OCI-LY1 (cell line): ENCODE measurements at regions not wholly inside any gene's neighbourhood (a gene's known extent, or its start where the extent isn't known, plus 50 kb on each side); places are given as distances from the start of the nearest gene placed in this dataset.
"Not testable (repeated sequence)": the region's sequence is repeated elsewhere in the genome, so short reads cannot be mapped to it uniquely, and the experiment has no call there.

Experiments
- H2AFZ ChIP-seq: fragments of 200-600 bp; sonication (generic), shearing (Covaris generic); 2 replicates; pipeline ENCODE4 v1.6.0; 2014; ENCODE audit warnings: antibody characterized with exemption, mild to moderate bottlenecking, low read length
- H3F3A ChIP-seq: fragments of 200-600 bp; sonication (generic), shearing (Covaris generic); 2 replicates; pipeline ENCODE4 v1.6.0; 2014; ENCODE audit warnings: mild to moderate bottlenecking, antibody characterized with exemption, low read length, moderate library complexity; ENCODE audit not compliant: insufficient read depth
- H3K27ac ChIP-seq: fragments of 200-600 bp; sonication (generic); 2 replicates; pipeline ENCODE4 v1.5.1; 2014; ENCODE audit warnings: low read length, mixed run types, mild to moderate bottlenecking, low read depth; ENCODE audit not compliant: poor library complexity, severe bottlenecking
- H3K27me3 ChIP-seq: fragments of 200-600 bp; sonication (generic); 2 replicates; pipeline ENCODE4 v1.6.0; 2014; ENCODE audit warnings: antibody characterized with exemption, mild to moderate bottlenecking, low read length, moderate library complexity; ENCODE audit not compliant: insufficient read depth
- H3K36me3 ChIP-seq: fragments of 200-600 bp; sonication (generic); 2 replicates; pipeline ENCODE4 v1.6.1; 2014; ENCODE audit warnings: mild to moderate bottlenecking, antibody characterized with exemption, low read length, moderate library complexity, mixed read lengths; ENCODE audit not compliant: insufficient read depth
- H3K4me1 ChIP-seq: fragments of 200-600 bp; sonication (generic); 2 replicates; pipeline ENCODE4 v1.5.1; 2014; ENCODE audit warnings: mild to moderate bottlenecking, low read length, moderate library complexity; ENCODE audit not compliant: insufficient read depth, severe bottlenecking
- H3K4me2 ChIP-seq: fragments of 200-600 bp; sonication (generic), shearing (Covaris generic); 2 replicates; pipeline ENCODE4 v1.6.1; 2014; ENCODE audit warnings: low read length
- H3K4me3 ChIP-seq: fragments of 200-600 bp; sonication (generic); 2 replicates; pipeline ENCODE4 v1.5.1; 2014; ENCODE audit warnings: low read length, low read depth, mild to moderate bottlenecking, mixed read lengths; ENCODE audit not compliant: poor library complexity, severe bottlenecking
- H3K79me2 ChIP-seq: fragments of 200-600 bp; shearing (Covaris generic); 2 replicates; pipeline ENCODE4 v1.6.1; 2016; ENCODE audit warnings: mixed run types, low read length, mixed read lengths; ENCODE audit not compliant: insufficient read depth
- H3K9ac ChIP-seq: fragments of 200-600 bp; sonication (generic), shearing (Covaris generic); 2 replicates; pipeline ENCODE4 v1.6.1; 2014; ENCODE audit warnings: mild to moderate bottlenecking, low read length, mixed read lengths
- H3K9me2 ChIP-seq: fragments of 200-600 bp; sonication (generic), shearing (Covaris generic); 2 replicates; pipeline ENCODE4 v1.6.1; 2014; ENCODE audit warnings: low read depth, mild to moderate bottlenecking, low read length, mixed read lengths
- H3K9me3 ChIP-seq: fragments of 200-600 bp; shearing (Covaris generic); 2 replicates; pipeline ENCODE4 v1.6.1; 2014; ENCODE audit warnings: low read length, mixed read lengths
- H4K20me1 ChIP-seq: fragments of 200-600 bp; sonication (generic), shearing (Covaris generic); 2 replicates; pipeline ENCODE4 v1.6.0; 2016; ENCODE audit warnings: mild to moderate bottlenecking, low read length; ENCODE audit not compliant: insufficient read depth

GRCh38 chr7:75201606-75202079 lies 109.3 kb downstream of the GTF2IRD2B start:
- not testable (repeated sequence) for H3K4me2 ChIP-seq, H3K27ac ChIP-seq, H3K9me2 ChIP-seq, H4K20me1 ChIP-seq, H3K4me3 ChIP-seq, H3F3A ChIP-seq, H3K9ac ChIP-seq, H2AFZ ChIP-seq, H3K36me3 ChIP-seq, H3K4me1 ChIP-seq, H3K27me3 ChIP-seq, H3K9me3 ChIP-seq, H3K79me2 ChIP-seq

- not testable (repeated sequence) for H3K27ac ChIP-seq, H3K4me2 ChIP-seq, H4K20me1 ChIP-seq, H3F3A ChIP-seq, H3K36me3 ChIP-seq, H3K9me3 ChIP-seq, H3K9ac ChIP-seq, H3K9me2 ChIP-seq, H2AFZ ChIP-seq, H3K27me3 ChIP-seq, H3K4me1 ChIP-seq, H3K4me3 ChIP-seq, H3K79me2 ChIP-seq
These were observed 113.1 kb downstream of the GTF2IRD2B start for GRCh38 chr7:75205367-75206085.

GRCh38 chr7:75215460-75215859 lies 123.1 kb downstream of the GTF2IRD2B start:
- H3K79me2 ChIP-seq, H3K9me2 ChIP-seq, H3K9me3 ChIP-seq, H3K27ac ChIP-seq, H3K4me2 ChIP-seq, H3K36me3 ChIP-seq, H2AFZ ChIP-seq, H4K20me1 ChIP-seq, H3F3A ChIP-seq, H3K9ac ChIP-seq, H3K4me1 ChIP-seq, H3K27me3 ChIP-seq, H3K4me3 ChIP-seq: not testable (repeated sequence)

- not testable (repeated sequence) for H3K79me2 ChIP-seq, H3K9ac ChIP-seq, H2AFZ ChIP-seq, H3K4me1 ChIP-seq, H4K20me1 ChIP-seq, H3K4me2 ChIP-seq, H3K9me3 ChIP-seq, H3F3A ChIP-seq, H3K4me3 ChIP-seq, H3K27ac ChIP-seq, H3K27me3 ChIP-seq, H3K36me3 ChIP-seq, H3K9me2 ChIP-seq
These were observed 124.6 kb downstream of the GTF2IRD2B start for GRCh38 chr7:75216963-75217362.

- H3K9me2 ChIP-seq, H3K36me3 ChIP-seq, H3F3A ChIP-seq, H3K27me3 ChIP-seq, H4K20me1 ChIP-seq, H3K9ac ChIP-seq, H3K27ac ChIP-seq, H3K4me1 ChIP-seq, H3K4me3 ChIP-seq, H3K4me2 ChIP-seq, H2AFZ ChIP-seq, H3K9me3 ChIP-seq, H3K79me2 ChIP-seq: not testable (repeated sequence)
These were observed 133.7 kb downstream of the GTF2IRD2B start for GRCh38 chr7:75226102-75226501.

GRCh38 chr7:75229558-75229957 lies 137.2 kb downstream of the GTF2IRD2B start:
- not testable (repeated sequence) for H3K4me3 ChIP-seq, H3K27me3 ChIP-seq, H4K20me1 ChIP-seq

GRCh38 chr7:75230558-75230957 lies 138.2 kb downstream of the GTF2IRD2B start:
- H3K4me2 ChIP-seq, H4K20me1 ChIP-seq, H2AFZ ChIP-seq, H3K9ac ChIP-seq, H3F3A ChIP-seq, H3K27ac ChIP-seq, H3K4me1 ChIP-seq, H3K36me3 ChIP-seq, H3K9me2 ChIP-seq, H3K4me3 ChIP-seq, H3K9me3 ChIP-seq, H3K79me2 ChIP-seq, H3K27me3 ChIP-seq: not testable (repeated sequence)

More at GRCh38 chr7:75229558-75229957, 137.2 kb downstream of the GTF2IRD2B start:
- not testable (repeated sequence) for H2AFZ ChIP-seq, H3F3A ChIP-seq, H3K4me2 ChIP-seq, H3K9me2 ChIP-seq, H3K27ac ChIP-seq, H3K9ac ChIP-seq, H3K79me2 ChIP-seq, H3K4me1 ChIP-seq, H3K36me3 ChIP-seq, H3K9me3 ChIP-seq
